ENCODE measurements at regions not wholly inside any gene's neighbourhood (a gene's known extent, or its start where the extent isn't known, plus 50 kb on each side); places are given as distances from the start of the nearest gene placed in this dataset.

DNA sequence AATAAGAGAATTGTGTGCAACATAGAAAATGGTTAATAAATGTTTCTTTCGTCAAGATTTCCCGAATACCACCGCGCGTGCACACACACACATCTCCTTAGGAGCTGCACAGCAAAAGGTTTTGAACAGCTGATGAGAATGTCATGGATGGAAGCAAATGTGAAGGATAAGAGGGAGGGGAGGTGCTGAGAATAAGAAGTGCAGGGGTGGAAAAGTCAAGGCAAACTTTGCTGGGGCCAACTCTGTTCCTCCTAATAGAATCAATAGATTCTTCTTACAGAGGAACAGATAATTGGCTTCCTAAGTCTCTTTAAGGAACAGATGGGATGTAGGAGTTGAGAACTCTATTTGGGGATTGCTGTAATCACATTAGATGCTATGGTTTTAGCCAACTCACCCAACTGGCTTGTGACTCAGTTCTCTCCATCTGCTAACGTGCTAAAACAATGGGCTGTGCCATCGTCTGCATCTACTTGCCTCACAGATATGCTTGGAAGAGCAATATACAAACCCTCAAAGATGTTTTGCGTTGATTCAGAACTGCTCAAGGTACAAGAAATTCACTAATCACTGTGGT is 408.2 kb upstream of the CELF2 start:
- FAIRE-seq, result no peak

DNA sequence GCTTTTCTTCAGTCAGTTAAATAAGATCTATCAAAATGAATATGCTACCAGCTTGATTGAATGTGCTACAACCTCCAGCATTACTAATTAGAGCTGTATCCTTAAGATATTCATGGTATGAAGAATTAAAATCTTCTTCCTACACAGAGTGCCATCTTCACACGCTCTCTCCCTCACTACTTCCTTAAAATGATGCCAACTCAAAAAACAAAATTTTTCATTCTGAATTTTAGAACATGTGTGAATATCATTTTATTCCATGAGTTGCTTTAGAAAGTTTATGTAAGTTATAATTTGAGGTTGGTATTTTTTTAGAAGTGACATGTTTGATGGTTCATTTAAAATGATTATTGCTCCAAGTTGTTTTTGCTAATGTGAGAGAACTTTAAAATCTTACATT is 407.5 kb upstream of the CELF2 start:
- no peak for FAIRE-seq

DNA sequence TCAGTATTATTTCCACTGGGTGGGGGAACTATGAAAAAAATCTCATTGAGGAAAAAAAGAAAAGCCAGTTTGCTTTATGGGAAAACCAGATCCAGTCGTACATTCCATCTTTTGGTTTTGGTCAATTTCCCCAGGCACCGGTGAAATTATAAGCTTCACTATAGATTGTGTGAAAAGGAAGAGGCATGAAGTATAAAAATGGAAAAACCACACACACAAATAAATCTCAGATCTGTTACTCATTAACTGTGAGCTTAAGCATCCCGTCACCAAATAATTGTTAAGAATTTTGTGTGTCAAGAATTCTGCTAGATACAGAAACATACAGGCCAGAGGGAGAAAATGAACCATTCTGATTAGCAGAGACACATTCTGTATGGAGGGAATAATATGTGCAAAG is 405.5 kb upstream of the CELF2 start:
- FAIRE-seq, result no peak

DNA sequence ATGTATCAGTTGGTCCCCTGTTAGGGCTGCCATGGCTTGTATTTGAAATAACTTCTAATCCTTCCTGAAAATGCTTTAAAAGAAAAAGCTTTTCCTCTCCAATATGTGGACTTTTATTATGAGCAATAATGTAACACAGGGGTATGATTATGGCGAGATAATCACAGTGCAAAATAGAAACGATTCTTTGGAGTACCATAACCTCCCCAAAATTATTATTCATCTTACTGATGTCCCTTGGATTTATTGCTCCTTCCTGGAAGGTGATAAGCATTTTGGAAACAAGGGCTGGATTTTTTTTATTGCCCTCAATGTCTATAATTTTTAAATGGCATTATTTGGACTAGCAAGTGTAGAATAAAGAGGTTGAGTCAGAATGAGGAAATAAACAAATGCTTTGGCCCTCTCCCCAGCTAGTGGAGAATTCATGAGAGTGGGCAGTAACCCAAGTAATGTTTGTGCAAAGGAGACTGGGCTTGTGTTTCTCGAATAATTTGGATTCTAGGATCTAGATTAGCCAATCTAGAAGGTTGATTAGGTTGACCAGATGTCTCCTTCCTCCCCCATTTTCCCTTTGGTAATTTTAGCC is 403.9 kb upstream of the CELF2 start:
- no peak for FAIRE-seq

DNA sequence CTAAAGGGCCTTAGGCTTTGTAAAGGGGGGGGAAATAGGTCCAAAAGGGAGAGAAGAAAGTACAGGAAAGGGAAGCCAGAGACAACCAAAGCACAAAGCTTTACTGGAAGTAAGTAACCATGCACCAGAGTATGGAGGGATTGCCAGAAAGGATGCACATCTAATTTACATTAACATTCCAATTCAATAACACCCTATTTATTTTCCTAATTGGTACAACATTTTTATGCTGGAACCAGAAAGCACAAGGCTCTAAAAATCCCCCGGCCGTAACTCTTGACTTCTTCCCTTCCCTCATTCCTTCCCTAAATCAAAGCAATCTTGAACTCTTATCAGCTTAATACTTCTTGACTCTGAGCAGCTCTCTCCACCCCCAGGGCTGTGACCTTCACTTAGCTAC is 400.0 kb upstream of the CELF2 start:
- FAIRE-seq, result no peak

DNA sequence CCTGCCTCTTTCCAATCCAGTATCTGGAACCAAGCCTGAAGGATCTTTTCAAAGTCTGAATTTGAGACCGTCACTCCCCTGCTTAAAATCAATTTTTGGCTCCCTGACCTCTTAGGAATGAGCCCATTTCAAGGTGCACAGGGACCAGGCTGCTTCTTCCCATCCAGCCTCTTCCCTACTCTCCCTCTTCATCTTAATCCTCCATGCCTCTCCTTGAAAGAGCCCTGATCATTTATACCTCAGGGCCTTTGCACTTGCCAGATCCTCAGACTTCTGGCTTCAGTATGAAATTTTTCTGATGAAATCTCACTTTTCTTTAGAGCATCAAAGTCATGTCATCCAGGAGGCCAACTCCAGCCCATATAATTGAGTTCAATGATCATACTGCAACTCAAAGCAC is 399.5 kb upstream of the CELF2 start:
- FAIRE-seq, result no peak

DNA sequence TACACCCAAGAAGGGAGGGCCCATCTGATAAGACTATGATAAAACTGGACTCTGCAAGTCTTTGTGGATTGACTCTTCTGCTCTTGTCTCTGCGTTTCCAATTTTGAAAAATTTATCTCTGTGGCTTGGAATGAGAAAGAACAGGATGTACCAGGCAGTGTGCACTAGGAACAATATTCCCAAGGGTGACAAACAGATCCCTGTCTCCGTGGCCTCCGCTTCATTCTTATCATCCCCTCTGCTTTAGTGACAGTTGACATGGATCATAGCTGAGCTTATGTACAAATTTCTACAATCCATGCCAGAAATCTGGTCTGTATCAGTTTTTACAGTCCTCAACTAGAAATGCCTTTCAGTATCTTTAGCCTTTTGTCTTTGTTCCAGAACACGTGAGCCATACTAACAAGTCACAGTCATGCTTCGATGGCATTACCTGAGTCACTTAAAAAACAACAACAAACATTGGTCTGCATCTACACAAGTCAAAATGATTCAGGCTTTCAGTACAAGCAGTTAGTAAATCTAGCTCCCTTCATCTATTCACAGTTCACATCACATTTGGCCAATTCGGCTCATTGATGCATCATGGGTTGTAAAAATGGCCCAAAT is 393.6 kb upstream of the CELF2 start:
- FAIRE-seq, result no peak

DNA sequence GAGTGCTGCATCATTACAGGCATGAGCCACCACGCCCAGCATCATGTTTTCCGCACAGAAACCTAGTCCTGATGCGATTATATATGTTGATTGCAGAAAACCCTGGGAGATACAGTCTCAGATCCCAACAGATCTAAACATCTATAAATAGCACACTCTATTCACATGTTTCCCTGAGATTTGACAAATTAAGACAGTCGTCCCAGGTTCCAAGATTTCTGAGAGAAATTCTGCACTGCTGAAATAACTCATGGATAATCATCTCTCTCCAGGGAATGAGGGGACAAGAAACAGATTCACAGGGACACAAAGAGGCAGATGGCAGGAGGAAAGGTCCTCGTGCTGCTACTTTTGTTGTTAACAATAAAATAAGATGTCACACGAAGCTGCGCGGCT is 393.1 kb upstream of the CELF2 start:
- no peak for FAIRE-seq

DNA sequence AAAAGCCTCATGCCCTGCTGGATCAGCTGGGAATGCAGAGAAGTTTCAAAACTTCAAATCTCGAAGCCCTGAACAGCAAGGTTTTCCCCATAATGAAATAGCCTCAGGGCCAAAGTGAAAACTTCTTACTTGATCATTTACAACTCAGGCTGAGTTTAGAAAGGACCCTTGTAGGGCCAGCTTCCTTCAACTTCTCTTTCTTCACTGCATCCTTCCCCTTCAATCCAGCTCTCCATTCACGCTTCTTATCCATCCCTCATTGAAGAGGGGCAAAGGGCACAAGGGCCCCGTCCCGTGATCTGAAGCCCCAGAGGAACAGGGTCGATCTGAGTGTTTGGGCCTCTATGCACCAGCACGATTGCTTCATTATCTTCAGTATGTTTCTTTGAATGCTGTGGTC is 392.2 kb upstream of the CELF2 start:
- no peak for FAIRE-seq

DNA sequence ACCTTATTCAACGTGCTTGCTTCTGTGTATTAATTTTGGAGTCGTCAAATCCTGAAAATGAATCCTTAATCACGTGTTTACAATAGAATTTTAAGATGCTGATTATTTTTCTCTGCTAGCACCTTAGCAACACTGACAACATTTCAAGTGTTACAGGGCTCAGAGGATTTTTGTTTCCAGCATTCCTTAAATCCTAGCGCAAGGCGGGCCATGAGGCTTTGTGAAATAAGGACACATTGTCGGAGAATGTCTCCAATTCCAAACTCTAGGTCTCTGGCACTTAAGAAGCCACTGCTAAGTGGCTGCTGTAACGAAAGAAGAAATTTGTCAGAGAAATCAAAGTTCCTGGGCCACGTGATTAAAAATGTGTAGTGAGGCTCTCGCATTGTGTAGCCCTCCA is 390.9 kb upstream of the CELF2 start:
- FAIRE-seq, result no peak

DNA sequence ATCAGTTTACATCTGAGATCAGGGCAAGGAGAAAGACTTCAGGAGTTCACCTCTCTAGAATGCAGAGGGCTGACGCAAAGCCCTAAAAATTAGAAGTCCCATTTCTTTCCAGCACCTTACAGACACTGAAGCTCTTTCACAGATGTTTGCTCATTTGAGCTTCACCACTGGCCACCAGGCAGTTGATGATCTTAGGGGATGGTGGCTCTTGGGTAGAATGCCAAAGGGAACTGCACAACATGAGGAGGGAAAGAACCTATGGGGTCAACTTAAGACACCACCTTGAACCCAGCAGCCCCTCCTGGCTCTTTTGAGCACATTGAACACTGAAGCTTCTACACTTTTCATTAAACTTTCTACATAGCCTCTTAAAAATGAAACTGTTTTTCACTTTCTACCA is 390.3 kb upstream of the CELF2 start:
- no peak for FAIRE-seq

DNA sequence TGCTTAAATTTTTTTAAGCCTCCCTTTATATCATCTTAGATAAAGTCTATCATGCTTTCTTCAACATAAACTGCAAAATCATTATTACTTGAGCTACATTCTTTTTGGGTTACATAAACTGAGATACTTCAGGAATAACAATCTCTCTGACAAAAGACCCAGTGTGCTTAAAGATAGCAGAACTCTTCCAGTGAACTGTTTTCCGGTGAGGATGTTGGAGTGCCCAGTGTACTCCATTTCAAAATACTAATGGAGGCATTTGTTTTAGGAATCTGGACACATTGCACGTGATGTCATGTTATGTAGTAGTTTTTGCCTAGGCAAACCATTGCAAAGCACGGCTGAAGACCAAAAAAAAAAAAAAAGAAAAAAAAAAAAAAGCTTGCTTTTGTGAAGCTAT is 388.2 kb upstream of the CELF2 start:
- FAIRE-seq, result no peak

DNA sequence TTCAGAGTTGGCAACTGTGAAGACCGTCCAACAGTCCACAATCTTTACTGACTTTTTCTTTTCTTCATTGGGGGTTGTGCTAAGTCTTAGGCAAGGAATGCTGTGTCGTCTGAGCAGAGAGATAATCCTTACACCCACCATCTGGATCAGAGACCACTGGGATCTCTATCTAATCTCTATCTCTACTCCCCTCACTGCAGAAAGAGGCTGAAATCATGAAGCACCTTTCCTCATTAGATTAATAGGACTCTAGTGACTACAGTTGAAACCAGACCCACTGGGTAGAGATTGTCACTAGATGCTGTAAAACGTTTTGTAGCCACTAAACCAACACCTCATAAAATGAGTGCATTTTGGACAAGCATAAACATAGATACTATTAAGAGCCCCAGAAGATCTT is 387.4 kb upstream of the CELF2 start:
- FAIRE-seq, result no peak

DNA sequence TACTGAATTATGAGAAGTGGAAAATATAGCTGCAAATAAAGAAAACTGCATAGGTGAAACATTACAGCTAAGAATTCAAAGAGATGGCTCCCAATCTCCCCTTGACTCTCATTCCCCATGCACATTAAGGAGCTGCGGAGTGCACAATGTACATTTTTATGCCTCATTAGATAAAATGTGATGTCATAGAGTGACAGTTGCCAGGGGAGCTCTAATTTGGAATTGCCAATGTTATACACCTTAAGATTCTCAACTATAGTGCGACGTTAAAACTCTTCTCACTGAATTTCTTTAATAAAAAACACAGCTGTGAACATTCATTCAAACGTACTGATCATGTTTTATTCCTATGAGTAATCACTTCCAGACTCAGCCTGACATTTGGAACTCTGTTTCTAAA is 386.9 kb upstream of the CELF2 start:
- no peak for FAIRE-seq

DNA sequence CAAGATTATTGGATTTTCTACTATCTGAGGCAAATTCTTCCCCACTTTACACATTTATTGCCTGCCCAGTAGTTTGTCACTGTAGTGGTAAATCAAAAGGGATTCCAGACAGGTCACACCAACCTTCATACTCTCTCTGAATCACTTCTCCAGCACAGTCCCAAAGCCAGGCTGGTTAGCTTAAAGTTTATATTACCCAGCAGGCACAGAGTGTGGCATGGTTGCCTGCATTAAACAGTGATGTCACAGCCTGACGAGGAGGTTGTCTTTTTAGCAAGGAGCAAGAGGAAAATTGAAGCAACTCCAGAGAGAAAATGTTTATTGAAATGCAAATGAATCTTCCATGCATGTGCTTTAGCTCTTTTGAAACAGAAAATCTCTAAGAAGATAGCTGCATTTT is 375.5 kb upstream of the CELF2 start:
- no peak for FAIRE-seq

DNA sequence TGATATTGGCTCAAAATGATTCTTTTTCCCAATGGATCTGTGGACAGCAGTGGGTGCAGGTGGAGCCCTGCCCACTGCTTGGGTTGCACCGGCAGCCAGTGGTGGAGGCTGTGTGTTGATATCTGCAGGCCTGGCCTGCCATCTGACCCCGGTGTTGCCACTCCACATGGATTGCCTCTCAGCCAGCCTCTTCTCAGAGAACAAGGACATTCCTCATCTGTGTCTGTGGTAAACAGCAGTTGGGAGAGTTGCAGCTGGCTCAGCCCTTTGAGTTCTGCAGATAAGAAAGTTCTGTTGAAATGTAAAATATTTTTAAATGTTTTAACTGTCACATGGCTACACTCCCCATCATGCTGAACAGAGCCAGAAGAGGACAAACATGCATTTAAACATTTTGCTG is 374.9 kb upstream of the CELF2 start:
- FAIRE-seq, result no peak

DNA sequence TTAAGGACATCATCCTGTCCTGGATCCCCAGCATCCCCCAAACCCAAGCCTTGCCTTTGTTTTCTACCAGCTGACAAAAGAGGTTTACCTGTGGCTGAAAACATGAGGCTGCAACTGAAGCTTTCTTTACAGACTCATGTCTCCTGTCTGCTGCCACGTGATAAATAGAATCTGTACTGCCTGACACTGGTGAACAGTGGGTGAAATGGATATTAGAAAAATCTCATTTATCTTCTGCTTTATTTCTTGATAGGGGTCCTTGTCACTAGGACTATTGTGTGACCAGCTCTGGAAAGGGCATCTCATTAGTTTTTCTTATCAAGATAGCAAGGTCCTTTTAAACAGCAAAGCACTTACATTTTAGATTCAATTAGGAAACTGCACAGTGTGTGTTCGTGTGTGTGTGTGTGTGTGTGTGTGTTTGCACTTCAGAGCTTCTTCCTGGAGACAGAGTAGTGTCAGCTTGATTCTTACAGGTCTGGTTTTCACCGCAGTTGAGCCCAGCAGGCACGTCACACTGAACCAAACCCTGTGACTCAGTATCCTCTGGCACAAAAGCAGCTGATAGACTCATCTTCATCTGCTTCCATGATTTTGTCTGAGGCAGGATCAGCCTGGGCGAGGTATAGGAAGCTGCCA is 373.5 kb upstream of the CELF2 start:
- no peak for FAIRE-seq

DNA sequence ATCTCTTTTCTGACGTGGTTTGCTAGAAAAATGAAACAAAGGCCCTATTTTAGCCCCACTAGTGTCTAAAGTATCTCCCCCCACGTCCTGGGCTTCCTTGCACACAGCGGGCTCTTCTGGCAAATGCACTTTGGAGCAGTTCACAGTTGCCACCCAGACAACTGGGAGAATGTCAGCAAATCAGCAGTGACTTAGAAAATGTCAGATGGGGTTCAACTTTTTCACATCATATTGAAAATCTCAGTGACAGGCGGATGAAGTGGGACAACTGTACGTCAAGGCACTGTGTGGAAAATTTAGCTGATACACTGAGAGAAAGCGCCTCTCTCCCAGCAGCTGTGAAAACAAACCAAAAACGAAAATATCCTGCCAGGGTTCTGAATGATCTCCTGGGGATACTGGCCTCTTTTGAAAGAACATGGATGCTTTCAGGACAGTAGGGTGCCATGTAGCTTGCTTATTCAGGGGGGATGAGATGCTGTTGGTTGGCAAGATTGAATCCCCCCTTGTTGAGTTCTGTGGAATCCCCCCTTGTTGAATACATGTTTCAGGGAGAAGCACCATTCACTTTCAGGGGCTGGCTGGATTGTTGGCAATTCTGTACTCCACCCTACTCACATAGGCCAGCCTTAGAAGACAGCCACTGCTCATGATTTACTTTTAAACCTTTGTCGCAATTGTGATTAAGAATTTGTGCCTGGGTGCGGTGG is 372.8 kb upstream of the CELF2 start:
- no peak for FAIRE-seq

DNA sequence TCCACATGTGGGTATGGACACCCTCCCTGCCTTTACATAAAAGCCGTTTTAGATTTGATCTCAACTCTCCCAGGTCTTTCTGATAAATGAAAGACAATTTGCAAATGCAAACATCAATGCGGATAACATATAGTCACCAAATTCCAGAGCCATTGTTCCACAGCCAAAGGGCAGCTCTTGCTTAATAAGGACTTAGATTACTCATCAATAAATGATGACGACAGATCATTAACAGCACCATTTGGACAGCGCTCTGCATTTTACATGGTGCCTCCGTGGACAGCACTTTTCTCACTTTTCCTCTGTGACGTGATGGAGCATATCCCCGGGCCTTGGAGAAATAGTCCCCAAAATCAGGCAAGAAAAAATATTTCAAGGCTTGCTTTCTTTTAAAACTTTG is 370.3 kb upstream of the CELF2 start:
- no peak for FAIRE-seq

DNA sequence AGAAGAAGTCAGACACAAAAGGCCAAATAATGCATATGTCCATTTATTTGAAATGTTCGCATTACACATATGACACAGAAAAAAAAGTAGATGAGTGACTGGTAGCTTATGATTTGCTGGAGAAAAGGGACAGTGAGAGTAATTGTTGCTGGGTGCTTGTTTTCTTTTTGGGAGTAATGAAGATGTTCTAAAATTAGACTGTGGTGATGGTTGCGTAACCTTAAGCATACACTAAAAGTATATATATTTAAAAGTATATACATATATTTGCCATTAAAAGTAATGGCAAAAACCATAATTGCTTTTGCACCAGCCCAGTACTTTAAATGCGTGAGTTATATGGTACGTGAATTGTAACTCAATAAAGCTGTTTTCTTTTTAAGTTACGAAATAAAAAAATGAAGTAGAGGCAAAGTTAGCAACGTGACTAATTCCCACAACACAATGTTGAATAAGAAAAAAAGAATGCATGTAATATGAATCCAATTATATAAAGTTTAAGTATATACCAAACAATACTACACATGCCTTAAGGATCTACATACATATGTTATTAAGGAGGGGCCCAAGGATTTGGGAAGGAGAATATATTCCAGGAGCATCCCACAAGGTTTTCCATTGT is 360.4 kb upstream of the CELF2 start:
- no peak for FAIRE-seq

DNA sequence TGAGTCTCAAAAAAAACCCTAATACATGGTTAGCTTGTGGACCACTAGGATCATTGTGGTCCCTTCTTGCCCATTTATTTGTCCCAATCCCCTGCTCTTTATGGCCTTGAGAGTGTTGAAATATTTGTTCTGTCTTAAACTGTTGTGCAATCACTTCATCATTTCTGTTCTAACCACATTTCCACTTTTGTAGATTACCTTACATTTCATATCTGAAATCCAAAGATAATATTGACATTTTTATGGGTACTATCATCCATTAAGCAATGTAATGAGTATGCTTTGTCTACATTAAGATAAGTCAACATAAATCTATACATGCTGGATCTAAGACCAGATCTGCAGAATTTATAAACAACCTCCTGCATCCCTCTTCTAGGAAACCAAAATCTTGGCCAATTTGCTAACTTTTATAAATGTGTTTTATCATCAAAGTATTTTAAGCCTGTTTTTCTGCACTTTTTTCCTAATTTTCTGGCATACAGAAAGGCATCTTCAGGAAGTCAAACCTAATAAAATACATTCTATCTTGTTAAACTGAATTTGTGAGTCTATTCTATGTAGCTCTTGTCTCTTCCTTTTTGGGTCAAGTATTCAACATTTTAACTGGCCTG is 359.4 kb upstream of the CELF2 start:
- FAIRE-seq, result no peak

DNA sequence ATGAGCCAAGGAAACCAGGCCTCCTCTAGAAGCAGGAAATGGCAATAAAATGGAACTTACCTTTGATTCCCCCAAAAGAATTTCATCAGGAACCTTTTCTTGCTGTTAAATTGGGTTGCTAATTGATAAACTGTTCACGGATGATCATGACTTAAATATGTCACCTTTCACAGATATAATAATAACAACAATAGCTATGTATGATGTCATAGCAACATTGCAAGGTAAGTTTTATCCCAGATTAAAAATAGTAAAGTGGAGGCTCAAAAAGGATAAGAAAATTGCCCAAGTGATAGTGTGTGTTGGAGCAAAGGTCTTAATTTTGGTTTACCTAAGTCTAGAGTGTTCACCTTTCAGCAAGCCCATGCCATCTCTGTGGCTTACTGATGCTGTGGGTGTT is 357.6 kb upstream of the CELF2 start:
- no peak for FAIRE-seq

DNA sequence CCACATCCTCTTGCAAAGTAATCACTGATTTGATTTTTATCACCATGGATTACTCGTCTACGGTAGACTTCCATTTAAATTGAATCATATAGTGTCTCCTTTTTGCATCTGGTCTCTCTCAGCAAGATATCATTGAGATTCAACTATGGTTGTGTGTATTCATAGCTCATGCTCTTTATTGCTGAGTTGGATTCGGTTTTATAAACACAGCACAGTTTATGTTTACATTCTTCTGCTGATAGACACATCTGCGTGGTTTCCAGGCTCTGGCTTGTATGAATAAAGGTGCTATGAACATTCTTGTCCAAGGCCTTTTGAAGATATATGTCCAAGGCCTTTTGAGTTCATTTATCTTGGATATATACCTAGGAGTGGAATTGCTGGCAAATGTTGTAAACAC is 356.5 kb upstream of the CELF2 start:
- no peak for FAIRE-seq
